Endothelial cell of umbilical vein (primary cell): ENCODE measurements at regions not wholly inside any gene's neighbourhood (a gene's known extent, or its start where the extent isn't known, plus 50 kb on each side); places are given as distances from the start of the nearest gene placed in this dataset.

Experiments used
- BruUV-seq: library from RNA; stranded (reverse); fragments of 400-500 nt; replicated peaks from 2 replicates; lab custom pipeline; 2021; lab: Mats Ljungman, UMichigan
- CTCF ChIA-PET: fragments of 300-600, 350-600 bp; sonication (Branson Sonifier 250); formaldehyde crosslinking; loops from one replicate; lab custom pipeline; 2021; ENCODE audit warnings: antibody characterized with exemption, inconsistent platforms; lab: Charles Lee
- POLR2A ChIA-PET: fragments of 300-600, 350-600 bp; sonication (Branson Sonifier 250); formaldehyde crosslinking; loops from one replicate; lab custom pipeline; 2021; ENCODE audit warnings: antibody characterized with exemption, inconsistent platforms; lab: Charles Lee
- DNase-seq: peaks from one replicate; pipeline ENCODE4 v3.0.0-alpha.2; 2011; ENCODE audit warnings: low read depth, low spot score
- FAIRE-seq: peaks from 2 replicates; lab custom pipeline; 2011; peaks lifted over from hg19 to GRCh38; lab: Jason Lieb, UNC
- H2AFZ ChIP-seq: 2 replicates; pipeline ENCODE4 v1.6.0; 2012; ENCODE audit warnings: low read depth, low read length, control low read depth, inconsistent platforms
- H3K27ac ChIP-seq: 2 replicates; pipeline ENCODE4 v1.5.1; 2011; ENCODE audit warnings: low read depth, mild to moderate bottlenecking, control low read depth, low read length, moderate library complexity; ENCODE audit not compliant: insufficient read depth
- H3K27me3 ChIP-seq, 2 experiments: 2 replicates each; pipeline versions ENCODE4 v1.6.0 to v1.6.1; 2011; ENCODE audit warnings: low read length in 2 of 2, mixed read lengths in 1 of 2; ENCODE audit not compliant: control insufficient read depth in 2 of 2, insufficient read depth in 2 of 2
- H3K36me3 ChIP-seq, 2 experiments: 2 replicates in 1 of 2; 3 replicates in 1 of 2; pipeline ENCODE4 v1.5.1; 2011; ENCODE audit warnings: low read length in 2 of 2, mild to moderate bottlenecking in 1 of 2, moderate library complexity in 1 of 2; ENCODE audit not compliant: control insufficient read depth in 2 of 2, insufficient read depth in 2 of 2; ENCODE audit errors: extremely low read depth in 1 of 2
- H3K4me1 ChIP-seq: 3 replicates; pipeline ENCODE4 v1.5.1; 2011; ENCODE audit warnings: mild to moderate bottlenecking, low read length; ENCODE audit not compliant: control insufficient read depth, insufficient read depth; ENCODE audit errors: extremely low read depth
- H3K4me2 ChIP-seq: 2 replicates; pipeline ENCODE4 v1.6.1; 2011; ENCODE audit warnings: low read length, control low read depth, mixed read lengths; ENCODE audit not compliant: insufficient read depth
- H3K4me3 ChIP-seq, 3 experiments: fragments of 200-600 bp in 1 of 3; sonication (generic), shearing (Covaris generic) in 1 of 3; replicated peaks in 1 of 3; 2 replicates each; pipeline ENCODE4 v1.5.1; 2011 to 2016; ENCODE audit warnings: control low read depth in 3 of 3, low read length in 3 of 3, mild to moderate bottlenecking in 2 of 3, inconsistent platforms in 1 of 3, low read depth in 1 of 3, moderate library complexity in 1 of 3; ENCODE audit not compliant: insufficient read depth in 1 of 3
- H3K79me2 ChIP-seq: 2 replicates; pipeline ENCODE4 v1.6.0; 2012; ENCODE audit warnings: low read length, inconsistent platforms; ENCODE audit not compliant: control insufficient read depth, insufficient read depth
- H3K9ac ChIP-seq: replicated peaks from 2 replicates; pipeline ENCODE3; 2011; ENCODE audit warnings: low read length, control low read depth; ENCODE audit not compliant: insufficient read depth; ENCODE audit errors: extremely low read depth
- H3K9me1 ChIP-seq: replicated peaks from 3 replicates; pipeline ENCODE4 v1.6.0; 2011; ENCODE audit warnings: mild to moderate bottlenecking, low read length; ENCODE audit not compliant: control insufficient read depth, insufficient read depth; ENCODE audit errors: extremely low read depth
- H3K9me3 ChIP-seq: replicated peaks from 2 replicates; pipeline ENCODE4 v1.5.1; 2012; ENCODE audit warnings: low read length, inconsistent platforms; ENCODE audit not compliant: control insufficient read depth, insufficient read depth
- H4K20me1 ChIP-seq: replicated peaks from 2 replicates; pipeline ENCODE3; 2011; ENCODE audit warnings: mild to moderate bottlenecking, low read length; ENCODE audit not compliant: control insufficient read depth, insufficient read depth; ENCODE audit errors: extremely low read depth
- CTCF ChIP-seq, 2 donors: IDR thresholded peaks; 1 replicate in 1 of 2; 2 replicates in 1 of 2; pipeline ENCODE4 v1.5.1; 2011; ENCODE audit warnings: low read length in 2 of 2, mild to moderate bottlenecking in 2 of 2, moderate library complexity in 2 of 2, control low read depth in 1 of 2, inconsistent platforms in 1 of 2, low read depth in 1 of 2; ENCODE audit not compliant: insufficient read depth in 1 of 2; ENCODE audit errors: extremely low read depth in 1 of 2
- EZH2 ChIP-seq: IDR thresholded peaks from 2 replicates; pipeline ENCODE4 v1.6.1; 2012; ENCODE audit warnings: borderline replicate concordance, low read depth, mild to moderate bottlenecking, moderate library complexity, low read length, inconsistent platforms; ENCODE audit not compliant: severe bottlenecking
- FOS ChIP-seq: IDR thresholded peaks from 2 replicates; pipeline ENCODE4 v1.6.1; 2011; ENCODE audit warnings: mild to moderate bottlenecking, low read length, moderate library complexity, borderline replicate concordance; ENCODE audit not compliant: insufficient read depth
- GATA2 ChIP-seq: IDR thresholded peaks from 2 replicates; pipeline ENCODE4 v1.7.0; 2011; ENCODE audit warnings: low read depth, mild to moderate bottlenecking, moderate library complexity, mixed read lengths, low read length; ENCODE audit not compliant: insufficient read length, insufficient read depth
- JUN ChIP-seq: IDR thresholded peaks from 2 replicates; pipeline ENCODE4 v1.6.1; 2011; ENCODE audit warnings: borderline replicate concordance, low read depth; ENCODE audit not compliant: insufficient read length, insufficient read depth
- MAX ChIP-seq: IDR thresholded peaks from 2 replicates; pipeline ENCODE4 v1.6.1; 2011; ENCODE audit not compliant: insufficient read depth, insufficient read length
- MYC ChIP-seq: IDR thresholded peaks from one replicate; pipeline ENCODE4 v1.6.1; 2011; ENCODE audit warnings: mild to moderate bottlenecking, low read depth, low read length
- POLR2A ChIP-seq: IDR thresholded peaks from 2 replicates; pipeline ENCODE4 v1.6.1; 2012; ENCODE audit warnings: low read depth, mild to moderate bottlenecking, control low read depth, low read length
- POLR2AphosphoS5 ChIP-seq: IDR thresholded peaks from 2 replicates; pipeline ENCODE4 v1.6.1; 2012; ENCODE audit warnings: low read depth, mild to moderate bottlenecking, control low read depth, low read length, moderate library complexity; ENCODE audit not compliant: insufficient read depth
- dilution Hi-C: fragments of 300-500 bp; cut with MboI; formaldehyde crosslinking; loops from one replicate; pipeline ENCODE4 v1.15.0; 2019; ENCODE audit warnings: low sequenced_read_pairs; ENCODE audit not compliant: extremely low pct_ligation_motif_present
- intact Hi-C: fragments of 100-400 bp; cut with micrococcal nuclease; formaldehyde crosslinking; loops from one replicate; pipeline ENCODE4 v1.10.0; 2022

- no TSS peak for BruUV-seq
- CTCF ChIA-PET = interaction anchor here (1.0 kb wide), 1 partner anchor 183 kb away, joined by 3 read pairs; no protein-coding TSS in a partner anchor
- H3K9me3 ChIP-seq = no peaks in the 10 kb centered on the region
- H3K9me1 ChIP-seq = no peaks in the 10 kb centered on the region
- H3K9ac ChIP-seq = peak overlapping the region; percentile 53
- H3K4me2 ChIP-seq = peak overlapping the region; percentile 12
- POLR2A ChIA-PET = no interaction called here
- intact Hi-C loops (loop anchor here (1.0 to 10.0 kb wide), 3 partner anchors 184 to 285 kb away; no protein-coding TSS in a partner anchor), dilution Hi-C loops (no loop called here)
- TF ChIP-seq EZH2 (no peak), POLR2A (peak; percentile 50), FOS (peak; percentile 24), CTCF (IDR thresholded peaks at IDR 0.05; ENCODE audit: extremely low read depth in 1 of 2, insufficient read depth in 1 of 2, low read depth in 1 of 2, low read length in 2 of 2) (no peak), POLR2AphosphoS5 (peak; percentile 21), JUN (peak; percentile 49), GATA2 (peak; percentile 72), MYC (no peak), MAX (no peak)
- no peaks in the 10 kb centered on the region for H4K20me1 ChIP-seq
- no peaks in the 10 kb centered on the region for H3K27me3 ChIP-seq
- FAIRE-seq = peak; percentile 95
- H3K27ac ChIP-seq = peak overlapping the region; percentile 83
- no peaks in the 10 kb centered on the region for H3K36me3 ChIP-seq
- peaks cover 18% of the 10 kb centered on the region for H3K4me1 ChIP-seq
- peak; percentile 93 for DNase-seq
- peak overlapping the region; percentile 52 for H2AFZ ChIP-seq
- no peak overlapping the region for H3K4me3 ChIP-seq
- H3K79me2 ChIP-seq = no peaks in the 10 kb centered on the region
Measured at GRCh38 chr10:44569193-44570091, 184.5 kb upstream of the CXCL12 start.
